Ishikawa (cell line): ENCODE measurements at regions not wholly inside any gene's neighbourhood (a gene's known extent, or its start where the extent isn't known, plus 50 kb on each side); places are given as distances from the start of the nearest gene placed in this dataset.

Source experiments
- CEBPB ChIP-seq: IDR thresholded peaks from 2 replicates; pipeline ENCODE4 v1.6.1; 2012
- CREB1 ChIP-seq: IDR thresholded peaks from 2 replicates; pipeline ENCODE4 v1.6.1; 2012; ENCODE audit warnings: low read depth
- EGR1 ChIP-seq: IDR thresholded peaks from 2 replicates; pipeline ENCODE4 v1.6.1; 2012
- EP300 ChIP-seq: IDR thresholded peaks from 2 replicates; pipeline ENCODE4 v1.6.1; 2012; ENCODE audit warnings: borderline replicate concordance
- FOXM1 ChIP-seq: IDR thresholded peaks from 2 replicates; pipeline ENCODE4 v1.6.1; 2012; ENCODE audit warnings: low read depth, borderline replicate concordance
- MAX ChIP-seq: IDR thresholded peaks from 2 replicates; pipeline ENCODE4 v1.6.1; 2012
- NFIC ChIP-seq: IDR thresholded peaks from 2 replicates; pipeline ENCODE4 v1.6.1; 2012
- RAD21 ChIP-seq: IDR thresholded peaks from 2 replicates; pipeline ENCODE4 v1.6.1; 2012; ENCODE audit warnings: low read depth
- REST ChIP-seq: IDR thresholded peaks from 2 replicates; pipeline ENCODE4 v1.6.1; 2012; ENCODE audit warnings: low read depth, mild to moderate bottlenecking
- TAF1 ChIP-seq: IDR thresholded peaks from 2 replicates; pipeline ENCODE4 v1.6.1; 2012; ENCODE audit warnings: low read depth, mild to moderate bottlenecking
- TCF12 ChIP-seq: IDR thresholded peaks from 2 replicates; pipeline ENCODE4 v1.6.1; 2012; ENCODE audit warnings: low read depth
- TEAD4 ChIP-seq: IDR thresholded peaks from 2 replicates; pipeline ENCODE4 v1.6.1; 2012
- USF1 ChIP-seq: IDR thresholded peaks from 2 replicates; pipeline ENCODE4 v1.6.1; 2012
- YY1 ChIP-seq: IDR thresholded peaks from 2 replicates; pipeline ENCODE4 v1.6.1; 2012; ENCODE audit warnings: low read depth
- ZBTB7A ChIP-seq: IDR thresholded peaks from 2 replicates; pipeline ENCODE4 v1.6.1; 2012; ENCODE audit warnings: low read depth

GRCh38 chr2:39990335-39990900, 211.4 kb upstream of the THUMPD2 start:
- TF ChIP-seq ZBTB7A (no peak), EP300 (no peak), MAX (no peak)

- TF ChIP-seq MAX = no peak
- no peak for TF ChIP-seq FOXM1
- no peak for TF ChIP-seq NFIC
- no peak for TF ChIP-seq USF1
- no peak for TF ChIP-seq CEBPB
- no peak for TF ChIP-seq RAD21
- TF ChIP-seq REST = no peak
- TF ChIP-seq TAF1 = no peak
- TF ChIP-seq EGR1 = no peak
- TF ChIP-seq ZBTB7A = no peak
- TF ChIP-seq EP300 = no peak
- no peak for TF ChIP-seq TCF12
- TF ChIP-seq YY1 = no peak
- TF ChIP-seq TEAD4 = no peak
- no peak for TF ChIP-seq CREB1
Observed at GRCh38 chr2:39989888-39990287, 210.8 kb upstream of the THUMPD2 start.

GRCh38 chr2:39981883-39982311, 202.8 kb upstream of the THUMPD2 start:
- no peak for TF ChIP-seq ZBTB7A
- TF ChIP-seq TEAD4 = no peak
- no peak for TF ChIP-seq USF1
- no peak for TF ChIP-seq MAX
- TF ChIP-seq NFIC = no peak
- TF ChIP-seq TCF12 = no peak
- no peak for TF ChIP-seq TAF1
- no peak for TF ChIP-seq REST
- TF ChIP-seq YY1 = no peak
- TF ChIP-seq EP300 = no peak
- no peak for TF ChIP-seq CREB1
- TF ChIP-seq EGR1 = no peak

GRCh38 chr2:39975476-39976020, 196.5 kb upstream of the THUMPD2 start:
- no peak for TF ChIP-seq FOXM1
- no peak for TF ChIP-seq MAX
- no peak for TF ChIP-seq YY1
- no peak for TF ChIP-seq ZBTB7A
- no peak for TF ChIP-seq TCF12
- no peak for TF ChIP-seq TAF1
- TF ChIP-seq REST = no peak
- TF ChIP-seq TEAD4 = no peak
- no peak for TF ChIP-seq CREB1
- TF ChIP-seq RAD21 = no peak
- TF ChIP-seq USF1 = no peak
- no peak for TF ChIP-seq NFIC
- TF ChIP-seq EP300 = no peak
- no peak for TF ChIP-seq EGR1
- no peak for TF ChIP-seq CEBPB
